ENCODE measurements at regions not wholly inside any gene's neighbourhood (a gene's known extent, or its start where the extent isn't known, plus 50 kb on each side); places are given as distances from the start of the nearest gene placed in this dataset.

GRCh38 chr18:72207280-72207679 lies 336.9 kb downstream of the CBLN2 start:
- CTCF ChIA-PET, result no interaction called here
- no peak for TF ChIP-seq CTCF (IDR thresholded peaks at IDR 0.05; ENCODE audit: insufficient read depth, low read length, missing control alignments)
- H3K4me3 ChIP-seq (ENCODE audit: low read depth, low read length), result no peak overlapping the region
- POLR2A ChIA-PET, result no interaction called here
- DNase-seq (ENCODE audit: low read depth, low spot score), result no peak

GRCh38 chr18:72206814-72207213 lies 337.3 kb downstream of the CBLN2 start:
- no peak for DNase-seq (ENCODE audit: low read depth, low spot score)
- no peak overlapping the region for H3K4me3 ChIP-seq (ENCODE audit: low read depth, low read length)
- ChIA-PET CTCF (no interaction called here), POLR2A (no interaction called here)
- TF ChIP-seq CTCF (IDR thresholded peaks at IDR 0.05; ENCODE audit: insufficient read depth, low read length, missing control alignments), result no peak

GRCh38 chr18:72201032-72201431 lies 343.1 kb downstream of the CBLN2 start:
- DNase-seq (ENCODE audit: low read depth, low spot score), result no peak
- no peak overlapping the region for H3K4me3 ChIP-seq (ENCODE audit: low read depth, low read length)
- TF ChIP-seq CTCF (IDR thresholded peaks at IDR 0.05; ENCODE audit: insufficient read depth, low read length, missing control alignments), result no peak
- CTCF ChIA-PET, result no interaction called here
- POLR2A ChIA-PET, result no interaction called here

GRCh38 chr18:72197591-72197990 lies 346.6 kb downstream of the CBLN2 start:
- ChIA-PET CTCF (no interaction called here), POLR2A (no interaction called here)
- H3K4me3 ChIP-seq (ENCODE audit: low read depth, low read length), result no peak overlapping the region
- no peak for DNase-seq (ENCODE audit: low read depth, low spot score)
- no peak for TF ChIP-seq CTCF (IDR thresholded peaks at IDR 0.05; ENCODE audit: insufficient read depth, low read length, missing control alignments)

- ChIA-PET POLR2A (no interaction called here), CTCF (no interaction called here)
- no peak for TF ChIP-seq CTCF (IDR thresholded peaks at IDR 0.05; ENCODE audit: insufficient read depth, low read length, missing control alignments)
- DNase-seq (ENCODE audit: low read depth, low spot score), result no peak
- no peak overlapping the region for H3K4me3 ChIP-seq (ENCODE audit: low read depth, low read length)
These were observed 350.1 kb downstream of the CBLN2 start for GRCh38 chr18:72194072-72194471.

GRCh38 chr18:72187956-72188355 lies 356.2 kb downstream of the CBLN2 start:
- no peak overlapping the region for H3K4me3 ChIP-seq (ENCODE audit: low read depth, low read length)
- ChIA-PET CTCF (no interaction called here), POLR2A (no interaction called here)
- DNase-seq (ENCODE audit: low read depth, low spot score), result no peak
- no peak for TF ChIP-seq CTCF (IDR thresholded peaks at IDR 0.05; ENCODE audit: insufficient read depth, low read length, missing control alignments)

All from AG04449 (cell line).